Muscle of back (tissue), 3 donors: ENCODE measurements at regions not wholly inside any gene's neighbourhood (a gene's known extent, or its start where the extent isn't known, plus 50 kb on each side); places are given as distances from the start of the nearest gene placed in this dataset.
A peak's percentile ranks its signal among the peaks of the same experiment; 100 is the strongest.

Experiments
- DNase-seq, 3 donors: peaks; one replicate each; pipeline versions ENCODE4 v3.0.0 to v3.0.0-alpha.2; 2013

GRCh38 chr13:85665286-85665685 lies 133.9 kb downstream of the SLITRK6 start:
- DNase-seq: peak in 1 of 3 donors; percentile 17

- no peak for DNase-seq
Measured at GRCh38 chr13:85663856-85664255, 135.4 kb downstream of the SLITRK6 start.

- DNase-seq: peak; percentile 44 to 77 (median 44)
Measured at GRCh38 chr13:85662186-85662585, 137.0 kb downstream of the SLITRK6 start.

GRCh38 chr13:85661675-85662074 lies 137.5 kb downstream of the SLITRK6 start:
- peak; percentile 60 to 90 (median 77) for DNase-seq

GRCh38 chr13:85659493-85659892 lies 139.7 kb downstream of the SLITRK6 start:
- no peak for DNase-seq

- DNase-seq: no peak
Measured at GRCh38 chr13:85657942-85658341, 141.3 kb downstream of the SLITRK6 start.

GRCh38 chr13:85655040-85655439 lies 144.2 kb downstream of the SLITRK6 start:
- no peak for DNase-seq

GRCh38 chr13:85654227-85654626 lies 145.0 kb downstream of the SLITRK6 start:
- DNase-seq: no peak

GRCh38 chr13:85653681-85654080 lies 145.5 kb downstream of the SLITRK6 start:
- no peak for DNase-seq

GRCh38 chr13:85652491-85652890 lies 146.7 kb downstream of the SLITRK6 start:
- no peak for DNase-seq

GRCh38 chr13:85651440-85651839 lies 147.8 kb downstream of the SLITRK6 start:
- DNase-seq: no peak

- DNase-seq: no peak
Measured at GRCh38 chr13:85650613-85651012, 148.6 kb downstream of the SLITRK6 start.

GRCh38 chr13:85640727-85641126 lies 158.5 kb downstream of the SLITRK6 start:
- no peak for DNase-seq

GRCh38 chr13:85638815-85639393 lies 160.3 kb downstream of the SLITRK6 start:
- DNase-seq: no peak

- no peak for DNase-seq
Measured at GRCh38 chr13:85638265-85638664, 161.0 kb downstream of the SLITRK6 start.

- peak; percentile 9 to 26 (median 12) for DNase-seq
Measured at GRCh38 chr13:85632526-85633195, 166.6 kb downstream of the SLITRK6 start.

GRCh38 chr13:85631801-85632200 lies 167.4 kb downstream of the SLITRK6 start:
- no peak for DNase-seq

GRCh38 chr13:85626603-85627002 lies 172.6 kb downstream of the SLITRK6 start:
- no peak for DNase-seq

GRCh38 chr13:85619321-85619720 lies 179.9 kb downstream of the SLITRK6 start:
- DNase-seq: no peak

- no peak for DNase-seq
Measured at GRCh38 chr13:85618521-85618920, 180.7 kb downstream of the SLITRK6 start.

GRCh38 chr13:85616275-85616674 lies 182.9 kb downstream of the SLITRK6 start:
- DNase-seq: no peak

- no peak for DNase-seq
Measured at GRCh38 chr13:85615031-85615430, 184.2 kb downstream of the SLITRK6 start.

GRCh38 chr13:85610024-85610423 lies 189.2 kb downstream of the SLITRK6 start:
- DNase-seq: no peak
